ENCODE measurements at regions not wholly inside any gene's neighbourhood (a gene's known extent, or its start where the extent isn't known, plus 50 kb on each side); places are given as distances from the start of the nearest gene placed in this dataset.
"Not testable (repeated sequence)": the region's sequence is repeated elsewhere in the genome, so short reads cannot be mapped to it uniquely, and the experiment has no call there.

DNA sequence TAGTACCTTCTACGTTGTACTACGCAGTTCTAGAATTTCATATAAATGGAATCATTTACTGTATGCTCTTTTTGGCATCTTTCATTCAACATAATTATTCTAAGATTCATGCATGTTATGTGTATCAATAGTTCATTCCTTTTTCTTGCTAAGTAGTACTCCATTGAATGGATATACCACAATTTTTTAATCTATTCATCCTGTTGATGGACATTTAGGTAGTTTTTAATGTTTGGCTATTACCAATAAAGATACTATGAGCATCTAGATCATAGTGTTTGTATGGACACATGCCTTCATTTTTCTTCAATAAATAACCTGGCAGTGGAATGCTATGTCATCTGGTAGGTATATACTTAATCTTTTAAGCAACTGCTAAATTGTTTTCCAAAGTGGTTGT, 83.0 kb upstream of the ELN start:
- Histone ChIP-seq H3K36me3 (ENCODE audit: control insufficient read depth in 4 of 4, insufficient read depth in 4 of 4, low read length in 3 of 4) (no peaks in the 10 kb centered on the region), H3K9me3 (ENCODE audit: control extremely low read depth in 1 of 5, control insufficient read depth in 4 of 5, insufficient read depth in 2 of 5, low read depth in 1 of 5, low read length in 4 of 5) (peaks cover 0 to 22% (median 0%) of the 10 kb centered on the region in 5 experiments), H3K4me1 (ENCODE audit: control extremely low read depth in 1 of 4, control insufficient read depth in 4 of 4, insufficient read depth in 4 of 4, low read length in 3 of 4) (no peaks in the 10 kb centered on the region), H3K27ac (ENCODE audit: insufficient read depth in 1 of 2, low read depth in 1 of 2, low read length in 2 of 2, poor library complexity in 1 of 2, severe bottlenecking in 2 of 2) (no peak overlapping the region), H3K27me3 (replicated peaks in 2 of 5; ENCODE audit: control insufficient read depth in 4 of 5, insufficient read depth in 5 of 5, low read length in 4 of 5) (no peaks in the 10 kb centered on the region), H3K4me3 (ENCODE audit: control insufficient read depth in 1 of 7, extremely low read depth in 1 of 7, insufficient read depth in 4 of 7, low read depth in 2 of 7, low read length in 6 of 7) (no peak overlapping the region)
- DNase-seq = no peak
- ChIA-PET POLR2A (no interaction called here), CTCF (no interaction called here)
- WGBS (ENCODE audit: insufficient coverage) = no CpG with 5 or more reads among the region's 2 CpGs

DNA sequence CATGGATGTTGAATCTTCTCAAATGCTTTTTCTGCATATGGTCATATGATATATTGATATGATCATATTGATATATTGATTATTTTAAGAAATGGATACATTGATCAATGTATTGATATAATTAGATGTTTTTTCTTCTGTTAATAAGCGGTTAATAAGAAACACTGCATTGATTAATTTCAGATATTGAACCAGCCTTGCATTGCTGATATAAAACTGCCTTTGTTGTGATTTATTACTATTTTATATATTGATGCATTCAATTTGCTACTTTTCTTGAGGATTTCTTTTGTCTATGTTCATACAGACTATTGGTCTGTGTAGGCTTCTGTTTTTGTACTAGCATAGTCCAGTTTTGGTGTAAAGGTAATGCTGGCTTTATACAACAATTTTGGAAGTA, 79.7 kb upstream of the ELN start:
- no peaks in the 10 kb centered on the region for H3K4me1 ChIP-seq (ENCODE audit: control extremely low read depth in 1 of 4, control insufficient read depth in 4 of 4, insufficient read depth in 4 of 4, low read length in 3 of 4)
- no peaks in the 10 kb centered on the region for H3K27me3 ChIP-seq (replicated peaks in 2 of 5; ENCODE audit: control insufficient read depth in 4 of 5, insufficient read depth in 5 of 5, low read length in 4 of 5)
- ChIA-PET CTCF (no interaction called here), POLR2A (no interaction called here)
- no peak overlapping the region for H3K27ac ChIP-seq (ENCODE audit: insufficient read depth in 1 of 2, low read depth in 1 of 2, low read length in 2 of 2, poor library complexity in 1 of 2, severe bottlenecking in 2 of 2)
- no CpG with 5 or more reads among the region's 1 CpG for WGBS (ENCODE audit: insufficient coverage)
- no peak for DNase-seq
- no peak overlapping the region for H3K4me3 ChIP-seq (ENCODE audit: control insufficient read depth in 1 of 7, extremely low read depth in 1 of 7, insufficient read depth in 4 of 7, low read depth in 2 of 7, low read length in 6 of 7)
- H3K9me3 ChIP-seq (ENCODE audit: control extremely low read depth in 1 of 5, control insufficient read depth in 4 of 5, insufficient read depth in 2 of 5, low read depth in 1 of 5, low read length in 4 of 5) = peaks cover 0 to 14% (median 0%) of the 10 kb centered on the region in 5 experiments
- no peaks in the 10 kb centered on the region for H3K36me3 ChIP-seq (ENCODE audit: control insufficient read depth in 4 of 4, insufficient read depth in 4 of 4, low read length in 3 of 4)

DNA sequence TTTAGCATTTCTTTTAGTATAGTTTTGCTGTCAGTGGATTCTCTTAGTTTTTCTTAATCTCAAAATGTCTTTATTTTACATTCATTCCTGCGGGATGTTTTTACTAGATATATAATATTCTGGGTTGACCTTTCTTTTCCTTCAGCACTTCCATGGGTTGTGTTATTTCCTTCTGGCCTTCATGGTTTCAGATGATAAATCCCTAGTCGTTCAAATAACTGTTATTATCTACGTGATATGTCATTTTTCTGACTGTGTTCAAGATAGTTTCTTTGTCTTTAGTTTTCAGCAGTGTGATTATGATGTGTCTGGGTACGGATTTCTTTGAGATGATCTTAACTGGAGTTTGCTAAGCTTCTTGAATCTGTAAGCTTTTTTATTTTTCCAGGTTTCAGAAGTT, 75.7 kb upstream of the ELN start:
- Histone ChIP-seq H3K9me3 (ENCODE audit: control extremely low read depth in 1 of 5, control insufficient read depth in 4 of 5, insufficient read depth in 2 of 5, low read depth in 1 of 5, low read length in 4 of 5) (peaks cover 0 to 8% (median 0%) of the 10 kb centered on the region in 5 experiments), H3K27ac (ENCODE audit: insufficient read depth in 1 of 2, low read depth in 1 of 2, low read length in 2 of 2, poor library complexity in 1 of 2, severe bottlenecking in 2 of 2) (no peak overlapping the region), H3K4me3 (ENCODE audit: control insufficient read depth in 1 of 7, extremely low read depth in 1 of 7, insufficient read depth in 4 of 7, low read depth in 2 of 7, low read length in 6 of 7) (no peak overlapping the region), H3K4me1 (ENCODE audit: control extremely low read depth in 1 of 4, control insufficient read depth in 4 of 4, insufficient read depth in 4 of 4, low read length in 3 of 4) (no peaks in the 10 kb centered on the region), H3K27me3 (replicated peaks in 2 of 5; ENCODE audit: control insufficient read depth in 4 of 5, insufficient read depth in 5 of 5, low read length in 4 of 5) (no peaks in the 10 kb centered on the region), H3K36me3 (ENCODE audit: control insufficient read depth in 4 of 4, insufficient read depth in 4 of 4, low read length in 3 of 4) (no peaks in the 10 kb centered on the region)
- ChIA-PET POLR2A (interaction anchor here (0.6 kb wide), 2 partner anchors 9 to 53 kb away, joined by 3 to 4 read pairs; no protein-coding TSS in a partner anchor), CTCF (interaction anchor here (0.6 to 1.4 kb wide), 7 partner anchors 21 to 346 kb away, joined by 3 to 4 read pairs (median 3); no protein-coding TSS in a partner anchor)
- no peak for DNase-seq
- WGBS (ENCODE audit: insufficient coverage) = 100% methylated on average over 1 of the region's 4 CpGs

DNA sequence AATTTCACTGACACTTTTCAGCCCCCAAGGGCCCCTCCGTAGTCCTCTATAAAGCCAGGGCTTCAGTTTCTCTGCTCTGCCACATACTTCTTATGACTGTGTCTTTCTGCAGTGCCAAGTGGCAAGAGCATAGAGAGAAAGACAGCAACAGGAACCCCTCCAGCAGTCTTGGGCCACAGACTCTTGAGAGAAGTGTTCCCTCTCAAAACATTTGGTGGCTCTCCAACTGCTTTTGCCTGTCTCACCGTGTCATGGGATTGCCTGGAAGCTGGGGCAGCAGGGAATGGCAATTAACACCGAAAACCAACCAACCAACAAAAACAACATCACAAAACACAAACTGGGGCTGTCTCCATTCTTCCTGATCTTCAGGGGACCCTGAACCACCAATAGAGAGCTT, 73.8 kb upstream of the ELN start:
- Histone ChIP-seq H3K27me3 (replicated peaks in 2 of 5; ENCODE audit: control insufficient read depth in 4 of 5, insufficient read depth in 5 of 5, low read length in 4 of 5) (no peaks in the 10 kb centered on the region), H3K9me3 (ENCODE audit: control extremely low read depth in 1 of 5, control insufficient read depth in 4 of 5, insufficient read depth in 2 of 5, low read depth in 1 of 5, low read length in 4 of 5) (no peaks in the 10 kb centered on the region), H3K4me3 (ENCODE audit: control insufficient read depth in 1 of 7, extremely low read depth in 1 of 7, insufficient read depth in 4 of 7, low read depth in 2 of 7, low read length in 6 of 7) (no peak overlapping the region), H3K27ac (ENCODE audit: insufficient read depth in 1 of 2, low read depth in 1 of 2, low read length in 2 of 2, poor library complexity in 1 of 2, severe bottlenecking in 2 of 2) (no peak overlapping the region), H3K4me1 (ENCODE audit: control extremely low read depth in 1 of 4, control insufficient read depth in 4 of 4, insufficient read depth in 4 of 4, low read length in 3 of 4) (no peaks in the 10 kb centered on the region), H3K36me3 (ENCODE audit: control insufficient read depth in 4 of 4, insufficient read depth in 4 of 4, low read length in 3 of 4) (no peaks in the 10 kb centered on the region)
- WGBS (ENCODE audit: insufficient coverage) = 83% methylated on average over 3 of the region's 3 CpGs
- ChIA-PET CTCF (interaction anchor here (1.0 kb wide), 3 partner anchors 9 to 78 kb away, joined by 3 to 4 read pairs (median 4); no protein-coding TSS in a partner anchor), POLR2A (interaction anchor here (0.5 kb wide), 1 partner anchor 73 kb away, joined by 3 read pairs; no protein-coding TSS in a partner anchor)
- no peak for DNase-seq

DNA sequence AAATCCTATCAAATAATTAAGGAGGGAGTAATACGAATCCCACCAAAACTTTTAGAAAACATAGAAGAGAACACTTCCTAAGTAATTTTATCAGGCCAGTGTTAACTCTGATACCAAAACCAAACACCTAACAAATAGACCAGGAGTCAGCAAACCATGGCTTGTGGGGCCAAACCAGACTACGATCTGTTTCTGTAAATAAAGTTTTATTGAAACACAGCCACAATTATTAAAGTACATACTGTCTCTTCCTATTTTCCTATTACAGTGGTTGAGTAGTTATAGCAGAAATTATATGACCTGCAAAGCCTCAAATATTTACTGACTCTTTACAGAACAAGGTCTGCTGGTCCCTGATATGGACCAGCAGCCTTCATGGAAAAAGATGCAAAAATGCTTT, 73.1 kb upstream of the ELN start:
- 100% methylated on average over 1 of the region's 2 CpGs for WGBS (ENCODE audit: insufficient coverage)

DNA sequence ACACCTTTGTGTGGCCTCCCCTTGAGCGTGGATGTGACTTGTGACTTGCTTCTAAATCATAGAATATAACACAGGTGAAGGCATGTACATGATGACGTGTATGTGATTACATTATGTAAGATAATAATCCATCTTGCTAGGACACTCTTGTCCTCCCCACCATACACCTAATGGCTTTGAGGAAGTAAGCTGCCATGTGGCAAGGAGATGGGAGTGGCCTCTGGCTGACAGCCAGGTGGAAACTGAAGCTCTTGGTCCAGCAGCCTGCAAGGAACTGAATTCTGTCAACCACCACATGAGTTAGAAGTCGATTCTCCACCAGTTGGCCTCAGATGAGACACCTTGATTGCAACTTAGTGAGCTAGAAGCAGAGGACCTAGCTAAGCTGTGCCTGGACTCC, 67.4 kb upstream of the ELN start:
- Histone ChIP-seq H3K27me3 (replicated peaks in 2 of 5; ENCODE audit: control insufficient read depth in 4 of 5, insufficient read depth in 5 of 5, low read length in 4 of 5) (no peaks in the 10 kb centered on the region), H3K9me3 (ENCODE audit: control extremely low read depth in 1 of 5, control insufficient read depth in 4 of 5, insufficient read depth in 2 of 5, low read depth in 1 of 5, low read length in 4 of 5) (peaks cover 0 to 12% (median 9%) of the 10 kb centered on the region in 5 experiments), H3K36me3 (ENCODE audit: control insufficient read depth in 4 of 4, insufficient read depth in 4 of 4, low read length in 3 of 4) (no peaks in the 10 kb centered on the region), H3K4me1 (ENCODE audit: control extremely low read depth in 1 of 4, control insufficient read depth in 4 of 4, insufficient read depth in 4 of 4, low read length in 3 of 4) (peaks cover 0 to 8% (median 5%) of the 10 kb centered on the region in 4 experiments), H3K27ac (ENCODE audit: insufficient read depth in 1 of 2, low read depth in 1 of 2, low read length in 2 of 2, poor library complexity in 1 of 2, severe bottlenecking in 2 of 2) (no peak overlapping the region), H3K4me3 (ENCODE audit: control insufficient read depth in 1 of 7, extremely low read depth in 1 of 7, insufficient read depth in 4 of 7, low read depth in 2 of 7, low read length in 6 of 7) (no peak overlapping the region)
- peak in 2 of 3 donors; percentile 73 to 75 for DNase-seq
- ChIA-PET POLR2A (no interaction called here), CTCF (interaction anchor here (0.8 to 2.4 kb wide), 4 partner anchors 10 to 66 kb away, joined by 3 to 9 read pairs (median 4); no protein-coding TSS in a partner anchor)
- 0% methylated on average over 1 of the region's 3 CpGs for WGBS (ENCODE audit: insufficient coverage)

More for the DNA sequence above, 73.1 kb upstream of the ELN start:
- Histone ChIP-seq H3K9me3 (ENCODE audit: control extremely low read depth in 1 of 5, control insufficient read depth in 4 of 5, insufficient read depth in 2 of 5, low read depth in 1 of 5, low read length in 4 of 5) (no peaks in the 10 kb centered on the region), H3K4me1 (ENCODE audit: control extremely low read depth in 1 of 4, control insufficient read depth in 4 of 4, insufficient read depth in 4 of 4, low read length in 3 of 4) (no peaks in the 10 kb centered on the region), H3K27me3 (replicated peaks in 2 of 5; ENCODE audit: control insufficient read depth in 4 of 5, insufficient read depth in 5 of 5, low read length in 4 of 5) (no peaks in the 10 kb centered on the region), H3K27ac (ENCODE audit: insufficient read depth in 1 of 2, low read depth in 1 of 2, low read length in 2 of 2, poor library complexity in 1 of 2, severe bottlenecking in 2 of 2) (no peak overlapping the region), H3K36me3 (ENCODE audit: control insufficient read depth in 4 of 4, insufficient read depth in 4 of 4, low read length in 3 of 4) (no peaks in the 10 kb centered on the region), H3K4me3 (ENCODE audit: control insufficient read depth in 1 of 7, extremely low read depth in 1 of 7, insufficient read depth in 4 of 7, low read depth in 2 of 7, low read length in 6 of 7) (no peak overlapping the region)
- CTCF ChIA-PET = no interaction called here
- POLR2A ChIA-PET = interaction anchor here (0.5 kb wide), 1 partner anchor 73 kb away, joined by 3 read pairs; no protein-coding TSS in a partner anchor
- DNase-seq = no peak

DNA sequence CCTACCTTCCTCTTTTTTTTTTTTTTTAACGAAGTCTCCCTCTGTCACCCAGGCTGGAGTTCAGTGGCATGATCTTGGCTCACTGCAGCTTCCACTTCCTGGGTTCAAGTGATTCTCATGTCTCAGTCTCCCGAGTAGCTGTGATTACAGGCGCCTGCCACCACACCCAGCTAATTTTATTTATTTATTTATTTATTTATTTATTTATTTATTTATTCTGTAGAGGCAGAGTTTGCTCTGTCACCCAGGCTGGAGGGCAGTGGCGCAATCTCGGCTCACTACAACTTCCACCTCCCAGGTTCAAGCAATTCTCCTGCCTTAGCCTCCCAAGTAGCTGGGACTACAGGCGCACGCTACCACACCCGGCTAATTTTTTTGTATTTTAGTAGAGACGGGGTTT, 66.0 kb upstream of the ELN start:
- POLR2A ChIA-PET; DNase-seq; H3K4me3 ChIP-seq (ENCODE audit: control insufficient read depth in 1 of 7, extremely low read depth in 1 of 7, insufficient read depth in 4 of 7, low read depth in 2 of 7, low read length in 6 of 7); H3K4me1 ChIP-seq (ENCODE audit: control extremely low read depth in 1 of 4, control insufficient read depth in 4 of 4, insufficient read depth in 4 of 4, low read length in 3 of 4); H3K36me3 ChIP-seq (ENCODE audit: control insufficient read depth in 4 of 4, insufficient read depth in 4 of 4, low read length in 3 of 4); H3K27ac ChIP-seq (ENCODE audit: insufficient read depth in 1 of 2, low read depth in 1 of 2, low read length in 2 of 2, poor library complexity in 1 of 2, severe bottlenecking in 2 of 2); H3K27me3 ChIP-seq (replicated peaks in 2 of 5; ENCODE audit: control insufficient read depth in 4 of 5, insufficient read depth in 5 of 5, low read length in 4 of 5): not testable (repeated sequence)
- CTCF ChIA-PET = interaction anchor here (1.1 to 2.4 kb wide), 3 partner anchors 8 to 20 kb away, joined by 4 to 9 read pairs (median 5); no protein-coding TSS in a partner anchor
- H3K9me3 ChIP-seq (ENCODE audit: control extremely low read depth in 1 of 5, control insufficient read depth in 4 of 5, insufficient read depth in 2 of 5, low read depth in 1 of 5, low read length in 4 of 5) = peaks cover 0 to 12% (median 9%) of the 10 kb centered on the region in 5 experiments
- WGBS (ENCODE audit: insufficient coverage) = no CpG with 5 or more reads among the region's 9 CpGs

Measured in common myeloid progenitor, CD34-positive (primary cell).